ENCODE measurements at regions not wholly inside any gene's neighbourhood (a gene's known extent, or its start where the extent isn't known, plus 50 kb on each side); places are given as distances from the start of the nearest gene placed in this dataset.

GRCh38 chr9:88757406-88758010 lies 222.5 kb downstream of the NXNL2 start:
- no peak overlapping the region for H4K91ac ChIP-seq (ENCODE audit: insufficient read length, low read depth, low read length)
- H2BK120ac ChIP-seq (ENCODE audit: low read depth, low read length, poor library complexity, severe bottlenecking), result no peak overlapping the region
- TF ChIP-seq, protein P1, sequence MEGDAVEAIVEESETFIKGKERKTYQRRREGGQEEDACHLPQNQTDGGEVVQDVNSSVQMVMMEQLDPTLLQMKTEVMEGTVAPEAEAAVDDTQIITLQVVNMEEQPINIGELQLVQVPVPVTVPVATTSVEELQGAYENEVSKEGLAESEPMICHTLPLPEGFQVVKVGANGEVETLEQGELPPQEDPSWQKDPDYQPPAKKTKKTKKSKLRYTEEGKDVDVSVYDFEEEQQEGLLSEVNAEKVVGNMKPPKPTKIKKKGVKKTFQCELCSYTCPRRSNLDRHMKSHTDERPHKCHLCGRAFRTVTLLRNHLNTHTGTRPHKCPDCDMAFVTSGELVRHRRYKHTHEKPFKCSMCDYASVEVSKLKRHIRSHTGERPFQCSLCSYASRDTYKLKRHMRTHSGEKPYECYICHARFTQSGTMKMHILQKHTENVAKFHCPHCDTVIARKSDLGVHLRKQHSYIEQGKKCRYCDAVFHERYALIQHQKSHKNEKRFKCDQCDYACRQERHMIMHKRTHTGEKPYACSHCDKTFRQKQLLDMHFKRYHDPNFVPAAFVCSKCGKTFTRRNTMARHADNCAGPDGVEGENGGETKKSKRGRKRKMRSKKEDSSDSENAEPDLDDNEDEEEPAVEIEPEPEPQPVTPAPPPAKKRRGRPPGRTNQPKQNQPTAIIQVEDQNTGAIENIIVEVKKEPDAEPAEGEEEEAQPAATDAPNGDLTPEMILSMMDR (conservative IDR thresholded peaks at IDR 0.05), result no peak
- H3K18ac ChIP-seq (ENCODE audit: insufficient read length, low read depth, low read length), result no peak overlapping the region
- no peaks in the 10 kb centered on the region for H3K36me3 Mint-ChIP-seq (ENCODE audit: insufficient read depth in 1 of 3, low read depth in 3 of 3)
- H3K4me3 Mint-ChIP-seq, result no peak overlapping the region
- H2AK5ac ChIP-seq (ENCODE audit: insufficient read length, low read length), result no peak overlapping the region
- no peaks in the 10 kb centered on the region for H3K23me2 ChIP-seq (ENCODE audit: insufficient read length, low read depth, low read length, poor library complexity, severe bottlenecking)
- no peak overlapping the region for H3K23ac ChIP-seq (ENCODE audit: insufficient read length, low read depth, low read length)
- no peaks in the 10 kb centered on the region; a peak in 1 of 5 replicates for H3K9me3 Mint-ChIP-seq
- no peaks in the 10 kb centered on the region for H3K9me3 ChIP-seq (ENCODE audit: control insufficient read depth, low read depth, low read length)
- no peaks in the 10 kb centered on the region for H3K27me3 ChIP-seq (ENCODE audit: insufficient read depth, low read length)
- no peak overlapping the region for H3K27ac Mint-ChIP-seq
- no peak overlapping the region for H2BK12ac ChIP-seq (ENCODE audit: insufficient read length, low read depth, low read length)
- H4K5ac ChIP-seq (ENCODE audit: insufficient read length, low read depth, low read length), result no peak overlapping the region
- H3K4me1 Mint-ChIP-seq, result peaks cover 3 to 11% of the 10 kb centered on the region in 2 experiments; a peak in 3 of 4 replicates
- no peak overlapping the region for H2BK5ac ChIP-seq (ENCODE audit: insufficient read length, low read length)
- no peak overlapping the region for H4K8ac ChIP-seq (replicated peaks; ENCODE audit: insufficient read length, low read depth, low read length)
- no peak overlapping the region for H3K14ac ChIP-seq (ENCODE audit: insufficient read depth, low read length)
- no peak overlapping the region for H3K4me2 ChIP-seq (ENCODE audit: insufficient read depth, insufficient read length, low read length)
- H2BK15ac ChIP-seq (ENCODE audit: low read depth, low read length), result no peak overlapping the region
- WGBS (ENCODE audit: extremely low coverage, insufficient read length, low lambda C conversion rate), result no CpG with 5 or more reads among the region's 9 CpGs
- H2BK20ac ChIP-seq (ENCODE audit: low read depth, low read length, poor library complexity, severe bottlenecking), result no peak overlapping the region
- H3K27ac ChIP-seq (ENCODE audit: insufficient read length, low read depth, low read length), result no peak overlapping the region
- H3T11ph ChIP-seq (ENCODE audit: low read length), result no peak overlapping the region
- no peaks in the 10 kb centered on the region for H3K79me2 ChIP-seq (ENCODE audit: insufficient read depth, low read length)
- DNase-seq, result no peak
- no peak overlapping the region for H3K56ac ChIP-seq (ENCODE audit: insufficient read length, low read depth, low read length)
- H3K4ac ChIP-seq (ENCODE audit: low read depth, low read length), result no peak overlapping the region
- no peak overlapping the region for H2AFZ ChIP-seq (ENCODE audit: low read length)
- no peak overlapping the region for H3K9ac ChIP-seq (ENCODE audit: extremely low read depth, insufficient read length, low read length)
- no peaks in the 10 kb centered on the region for H4K20me1 ChIP-seq (ENCODE audit: control insufficient read depth, insufficient read depth, insufficient read length)
- H3K27me3 Mint-ChIP-seq (ENCODE audit: low read depth), result no peaks in the 10 kb centered on the region; the same call in 1 of the 2 replicates
- no peaks in the 10 kb centered on the region for H3K4me1 ChIP-seq (ENCODE audit: insufficient read depth, low read length)
- no peaks in the 10 kb centered on the region for H3K79me1 ChIP-seq (ENCODE audit: insufficient read depth, low read depth, low read length, poor library complexity, severe bottlenecking)

Data from H9 (cell line).